H4 (cell line): ENCODE measurements at regions not wholly inside any gene's neighbourhood (a gene's known extent, or its start where the extent isn't known, plus 50 kb on each side); places are given as distances from the start of the nearest gene placed in this dataset.
A peak's percentile ranks its signal among the peaks of the same experiment; 100 is the strongest.
"Not testable (repeated sequence)": the region's sequence is repeated elsewhere in the genome, so short reads cannot be mapped to it uniquely, and the experiment has no call there.

ENCODE experiments used
- DNase-seq: peaks from one replicate; pipeline ENCODE4 v3.0.0-alpha.2; 2015; ENCODE audit warnings: low spot score

DNA sequence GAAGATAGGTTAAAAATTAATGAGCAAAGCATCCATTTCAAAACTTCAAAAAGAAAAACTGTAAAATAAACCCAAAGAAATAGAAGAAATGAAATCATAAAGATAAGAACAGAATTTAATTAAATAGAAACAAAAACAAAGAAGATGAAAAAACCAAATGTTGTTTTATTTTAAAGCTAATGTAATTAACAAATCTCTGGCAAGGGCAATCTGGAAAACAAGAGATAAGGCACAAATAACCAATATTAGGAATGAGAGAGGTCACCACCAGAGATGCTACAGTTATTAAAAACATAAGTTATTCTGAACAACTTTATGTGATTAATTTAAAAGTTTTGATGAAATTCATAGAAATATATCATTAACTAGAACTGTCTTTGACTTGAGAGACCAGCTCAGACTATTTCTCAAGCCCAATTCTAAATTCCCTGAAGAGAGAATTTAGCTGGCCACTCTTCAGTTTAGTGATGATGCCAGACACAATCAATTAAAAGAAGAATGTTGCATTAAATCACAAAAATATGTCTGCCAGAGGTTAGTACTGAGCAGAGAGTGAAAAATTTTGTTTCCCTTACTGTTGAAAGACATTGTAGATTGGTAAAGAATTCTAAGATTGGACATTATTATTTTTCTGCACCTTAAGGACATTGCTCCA, 227.4 kb upstream of the VLDLR start:
- not testable (repeated sequence) for DNase-seq

DNA sequence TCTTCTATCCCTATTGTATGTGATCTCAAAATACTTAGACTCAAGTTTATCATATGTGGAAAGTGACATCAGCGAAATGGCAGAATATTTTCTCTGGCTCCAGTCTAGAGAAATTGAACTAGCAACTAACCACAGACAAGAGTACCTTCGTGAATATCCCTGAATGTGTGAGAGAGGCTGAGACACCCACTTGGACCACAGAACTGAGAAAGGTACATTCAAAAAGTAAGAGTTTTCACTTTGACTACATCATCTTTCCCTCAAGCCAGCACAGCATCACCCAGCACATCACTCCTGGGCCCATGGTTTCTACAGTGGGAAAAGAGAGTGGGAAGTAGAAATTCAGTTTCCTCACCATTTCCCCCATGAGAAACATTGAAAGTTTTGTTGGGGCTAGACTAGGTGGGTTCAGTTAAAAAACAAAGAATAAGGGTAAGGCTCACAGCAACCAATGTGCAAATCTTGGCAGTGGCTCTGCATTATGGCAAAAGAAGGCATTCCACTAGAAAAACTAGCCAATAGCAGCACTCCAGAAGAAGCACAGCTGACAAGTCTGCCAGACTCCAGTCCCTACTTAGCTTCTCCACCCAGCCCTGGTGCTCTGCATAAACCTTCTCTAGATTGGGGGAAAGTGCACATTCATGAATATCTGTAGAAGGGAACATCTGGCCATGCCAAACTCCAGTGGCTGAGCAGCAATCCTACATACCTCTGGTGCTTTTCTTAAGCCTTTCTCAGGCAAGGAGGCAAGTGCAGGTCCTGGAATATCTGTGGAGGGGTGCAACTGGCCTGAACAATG, 225.6 kb upstream of the VLDLR start:
- DNase-seq = no peak

GRCh38 chr9:2396622-2397285, 224.8 kb upstream of the VLDLR start:
- DNase-seq = no peak

DNA sequence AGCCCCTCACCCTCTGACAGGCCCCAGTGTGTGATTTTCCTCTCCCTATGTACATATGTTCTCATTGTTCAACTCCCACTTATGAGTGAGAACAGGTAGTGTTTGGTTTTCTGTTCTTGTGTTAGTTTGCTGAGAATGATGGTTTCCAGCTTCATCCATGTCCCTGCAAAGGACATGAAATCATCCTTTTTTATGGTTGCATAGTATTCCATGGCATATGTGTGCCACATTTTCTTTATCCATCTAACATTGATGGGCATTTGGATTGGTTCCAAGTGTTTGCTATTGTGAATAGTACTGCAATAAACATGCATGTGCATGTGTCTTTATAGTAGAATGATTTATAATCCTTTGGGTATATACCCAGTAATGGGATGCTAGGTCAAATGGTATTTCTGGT, 223.7 kb upstream of the VLDLR start:
- not testable (repeated sequence) for DNase-seq

DNA sequence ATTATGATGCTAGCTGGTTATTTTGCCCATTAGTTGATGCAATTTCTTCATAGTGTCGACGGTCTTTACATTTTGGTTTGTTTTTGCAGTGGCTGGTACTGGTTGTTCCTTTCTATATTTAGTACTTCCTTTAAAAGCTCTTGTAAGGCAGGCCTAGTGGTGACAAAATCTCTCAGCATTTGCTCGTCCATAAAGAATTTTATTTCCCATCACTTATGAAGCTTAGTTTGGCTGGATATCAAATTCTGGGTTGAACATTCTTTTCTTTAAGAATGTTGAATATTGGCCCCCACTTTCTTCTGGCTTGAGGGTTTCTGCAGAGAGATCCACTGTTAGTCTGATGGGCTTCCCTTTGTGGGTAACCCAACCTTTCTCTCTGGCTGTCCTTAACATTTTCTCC, 219.8 kb upstream of the VLDLR start:
- not testable (repeated sequence) for DNase-seq

GRCh38 chr9:2403701-2404100, 217.9 kb upstream of the VLDLR start:
- no peak for DNase-seq

DNA sequence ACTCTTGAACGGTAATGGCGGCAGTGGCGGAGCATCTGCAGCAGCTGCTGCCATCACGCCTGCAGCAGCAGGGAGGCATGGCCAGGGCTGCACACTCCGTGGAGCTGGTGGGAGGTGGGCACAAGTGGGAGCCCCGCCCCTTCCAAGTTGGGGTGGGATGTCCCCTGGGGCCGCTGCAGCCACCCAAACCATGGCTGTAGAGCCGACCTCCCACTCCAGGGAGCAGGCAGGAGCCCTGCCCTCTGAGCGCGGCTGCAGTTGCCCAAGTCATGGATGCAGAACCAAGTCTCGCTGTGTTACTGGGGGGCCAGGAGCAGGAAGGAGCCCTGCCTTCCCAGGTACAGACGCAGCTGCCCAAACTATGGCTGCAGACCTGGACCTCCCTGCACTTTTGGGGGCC, 215.3 kb upstream of the VLDLR start:
- DNase-seq = no peak

DNA sequence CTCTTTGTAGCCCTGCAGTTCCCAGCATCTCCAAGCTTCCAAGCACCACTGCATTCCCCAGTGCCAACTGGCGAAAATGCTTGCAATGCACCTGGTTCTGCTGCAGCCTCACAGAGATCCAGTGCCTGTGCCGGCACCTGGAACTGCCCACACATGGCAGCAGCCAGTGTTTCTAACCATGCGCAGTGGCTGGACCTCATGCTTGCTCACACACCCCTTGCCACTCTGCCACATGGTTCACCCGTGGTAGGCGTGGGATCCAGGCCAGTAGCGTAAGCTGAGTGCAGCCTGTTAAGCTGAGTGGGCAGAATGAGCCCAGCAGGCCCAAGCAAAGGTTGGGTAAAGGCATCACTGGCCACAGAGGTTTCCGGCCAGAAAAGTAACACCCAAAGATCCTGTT, 214.1 kb upstream of the VLDLR start:
- DNase-seq = no peak

DNA sequence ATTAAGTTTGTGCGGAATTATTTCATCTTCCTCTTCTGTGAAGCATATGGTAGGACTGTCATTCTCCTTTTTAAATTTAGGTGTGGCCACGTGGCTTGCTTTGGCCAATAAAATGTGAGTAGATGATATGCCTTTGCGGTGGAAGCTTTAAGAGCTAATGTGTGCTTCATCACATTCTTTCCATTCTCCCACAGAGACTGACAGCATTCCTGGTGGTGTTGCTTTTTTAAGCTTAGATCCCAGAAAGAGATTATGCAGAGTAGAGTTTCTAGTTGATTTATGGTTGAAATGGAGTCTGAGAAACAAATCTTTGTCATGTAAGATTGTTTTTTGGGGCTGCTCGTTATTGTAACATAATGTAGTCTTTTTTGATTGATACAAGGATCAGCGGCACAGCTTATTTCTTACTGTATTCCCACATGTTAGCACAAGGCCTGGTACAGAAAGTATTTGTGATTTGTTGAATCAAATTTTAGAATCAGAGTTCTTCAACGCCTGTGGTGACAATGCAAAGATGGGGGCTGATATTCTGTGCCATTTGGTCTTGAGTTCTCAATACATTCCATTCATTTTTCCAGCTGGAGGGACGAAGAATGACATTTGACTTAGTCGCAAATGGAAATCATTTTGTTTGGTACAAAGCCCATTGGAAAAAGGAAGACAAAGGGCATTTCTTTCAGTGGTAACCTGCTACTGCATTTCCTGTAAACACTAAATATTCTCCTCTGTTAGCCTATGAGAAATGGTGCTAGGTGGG, 209.9 kb upstream of the VLDLR start:
- DNase-seq = peak; percentile 45

DNA sequence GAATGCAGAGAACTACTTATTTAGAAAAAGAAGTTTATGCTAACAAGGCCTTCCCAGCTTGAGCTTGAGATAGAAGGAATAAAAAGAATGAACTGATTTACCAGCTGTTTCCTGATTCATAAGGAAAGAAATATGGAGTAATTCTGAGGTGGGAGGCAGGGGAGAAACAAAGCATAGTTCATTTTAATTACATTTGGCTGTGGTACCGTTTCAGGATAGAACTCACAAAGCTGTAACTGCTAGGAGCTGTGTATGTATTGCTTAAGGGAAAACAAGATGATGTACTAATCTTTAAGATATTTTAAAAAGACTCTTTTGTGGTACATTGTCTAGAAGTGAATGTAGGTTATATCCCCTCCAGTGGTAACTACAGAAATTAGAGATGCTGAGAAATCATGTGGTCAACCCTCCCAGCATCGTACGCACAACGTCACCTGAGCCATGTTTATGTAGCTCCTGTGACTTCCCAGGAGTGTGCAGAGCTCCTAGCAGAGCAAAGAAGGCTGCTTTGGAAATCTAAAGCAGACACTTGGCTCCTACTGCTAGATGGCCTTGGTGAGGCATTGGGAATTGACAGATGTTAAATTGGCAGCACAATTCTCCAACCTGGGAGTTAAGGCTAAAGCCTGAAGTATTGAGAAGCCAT, 208.3 kb upstream of the VLDLR start:
- DNase-seq = peak; percentile 8

DNA sequence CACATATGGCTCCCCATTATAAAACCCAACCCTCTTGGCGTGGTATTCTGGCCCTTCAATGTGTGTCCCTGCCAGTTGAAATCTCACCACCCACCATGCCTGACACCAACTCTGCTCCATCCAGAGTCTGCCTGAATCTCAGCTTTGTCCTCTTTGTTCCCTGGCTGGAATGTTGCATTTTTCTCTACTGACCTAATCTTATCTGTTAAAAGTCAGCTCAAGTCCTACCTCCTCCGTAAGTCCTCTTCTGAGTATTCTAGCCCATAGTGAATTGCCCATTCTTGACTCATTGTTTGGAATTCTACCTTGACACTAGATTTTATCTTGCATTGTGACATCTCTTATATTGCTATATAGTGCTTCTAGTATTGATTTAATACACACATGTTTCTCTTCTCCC, 207.1 kb upstream of the VLDLR start:
- no peak for DNase-seq

DNA sequence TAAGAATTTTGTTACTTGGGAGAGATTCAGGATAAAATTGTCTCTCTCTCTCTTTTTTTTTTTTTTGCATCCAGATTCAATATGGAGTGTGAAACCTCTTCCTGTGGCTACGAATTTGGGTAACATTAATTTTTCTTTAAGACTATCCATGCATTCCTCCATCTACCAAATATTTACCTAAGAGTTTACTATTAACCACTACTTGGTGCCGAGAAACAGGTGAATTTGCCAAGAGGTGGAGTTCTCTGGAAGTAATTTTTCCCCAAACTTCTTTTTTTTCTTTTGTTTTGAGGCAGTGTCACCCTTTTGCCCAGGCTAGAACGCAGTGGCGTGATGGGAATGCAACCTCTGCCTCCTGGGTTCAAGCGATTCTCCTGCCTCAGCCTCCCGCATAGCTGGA, 206.3 kb upstream of the VLDLR start:
- no peak for DNase-seq

DNA sequence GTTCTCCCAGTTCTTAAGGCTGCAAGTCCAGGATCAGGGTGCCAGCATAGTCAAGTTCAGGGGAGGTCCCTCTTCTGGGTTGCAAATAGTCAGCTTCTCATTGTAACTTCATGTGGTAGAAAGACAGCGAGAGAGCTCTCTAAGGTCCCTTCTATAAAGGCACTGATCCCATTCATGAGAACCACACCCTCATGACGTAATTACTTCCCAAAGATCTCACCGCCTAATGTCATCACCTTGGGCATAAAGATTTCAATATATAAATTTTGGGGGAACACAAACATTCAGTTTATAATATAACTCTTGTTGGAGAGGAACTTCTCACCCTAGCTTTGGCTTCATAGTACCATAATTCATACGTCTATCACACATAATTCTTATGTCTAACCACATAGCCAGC, 203.9 kb upstream of the VLDLR start:
- DNase-seq = no peak

- peak; percentile 37 for DNase-seq
Measured at GRCh38 chr9:2418619-2419018, 203.0 kb upstream of the VLDLR start.

GRCh38 chr9:2419347-2419746, 202.2 kb upstream of the VLDLR start:
- DNase-seq = no peak

GRCh38 chr9:2420543-2420942, 201.0 kb upstream of the VLDLR start:
- DNase-seq = no peak

- DNase-seq = peak; percentile 7
Measured at GRCh38 chr9:2424619-2425033, 197.0 kb upstream of the VLDLR start.

DNA sequence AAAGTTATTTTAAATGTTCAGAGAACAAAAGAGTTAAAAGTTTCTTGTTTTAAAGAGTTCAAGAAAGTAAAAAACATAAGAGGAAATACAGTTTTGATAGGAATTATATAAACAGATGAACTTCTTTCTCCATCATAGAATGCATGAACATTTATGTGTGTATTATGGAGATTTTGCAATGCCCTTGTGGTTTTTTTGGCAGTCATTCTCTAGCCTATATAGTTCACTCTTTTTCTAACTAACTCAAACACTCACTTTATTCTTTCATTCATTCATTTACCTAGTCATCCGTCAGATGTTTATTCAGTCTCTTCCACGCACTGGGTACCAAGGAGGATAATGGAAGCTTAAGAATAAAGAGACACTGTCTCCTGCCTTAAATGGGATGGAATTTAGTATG, 195.9 kb upstream of the VLDLR start:
- no peak for DNase-seq

- DNase-seq = no peak
Measured at GRCh38 chr9:2427120-2427891, 194.3 kb upstream of the VLDLR start.

DNA sequence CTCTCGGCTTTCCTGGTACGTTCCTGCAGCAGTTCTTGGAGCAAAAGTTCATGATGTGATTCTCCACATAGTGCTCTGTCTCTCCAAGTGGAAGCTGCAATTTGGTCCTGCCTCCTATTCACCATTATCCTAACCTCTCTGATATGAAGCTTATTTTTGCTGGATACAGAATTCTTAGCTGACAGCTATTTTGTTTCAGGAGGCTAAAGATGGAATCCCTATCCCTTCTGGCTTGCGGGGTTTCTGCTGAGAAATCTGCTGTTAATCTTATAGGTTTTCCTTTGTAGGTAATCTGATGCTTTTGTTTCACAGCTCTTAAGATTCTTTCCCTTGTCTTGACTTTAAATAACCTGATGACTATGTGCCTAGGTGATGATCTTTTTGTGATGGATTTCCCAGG, 181.6 kb upstream of the VLDLR start:
- no peak for DNase-seq

- not testable (repeated sequence) for DNase-seq
Measured at GRCh38 chr9:2443933-2444332, 177.7 kb upstream of the VLDLR start.
